Middle frontal gyrus (tissue), 1 donor: ENCODE measurements at regions not wholly inside any gene's neighbourhood (a gene's known extent, or its start where the extent isn't known, plus 50 kb on each side); places are given as distances from the start of the nearest gene placed in this dataset.
"Not testable (repeated sequence)": the region's sequence is repeated elsewhere in the genome, so short reads cannot be mapped to it uniquely, and the experiment has no call there.

Source experiments
- DNase-seq: peaks from one replicate; pipeline ENCODE4 v3.0.0-alpha.2; 2015; ENCODE audit warnings: low spot score; ENCODE audit errors: extremely low spot score

- DNase-seq, result no peak
Observed at GRCh38 chr7:25444991-25445390, 216.7 kb upstream of the NPVF start.

- DNase-seq, result no peak
Observed at GRCh38 chr7:25448301-25448700, 220.0 kb upstream of the NPVF start.

GRCh38 chr7:25454020-25454419 is 225.7 kb upstream of the NPVF start:
- DNase-seq, result no peak

- DNase-seq, result no peak
Observed at GRCh38 chr7:25454562-25455041, 226.3 kb upstream of the NPVF start.

- no peak for DNase-seq
Observed at GRCh38 chr7:25455683-25456251, 227.5 kb upstream of the NPVF start.

- no peak for DNase-seq
Observed at GRCh38 chr7:25456467-25457171, 228.3 kb upstream of the NPVF start.

- no peak for DNase-seq
Observed at GRCh38 chr7:25459057-25459456, 230.8 kb upstream of the NPVF start.

GRCh38 chr7:25460433-25460832 is 232.1 kb upstream of the NPVF start:
- DNase-seq, result no peak

- DNase-seq, result no peak
Observed at GRCh38 chr7:25469669-25470068, 241.4 kb upstream of the NPVF start.

- no peak for DNase-seq
Observed at GRCh38 chr7:25476863-25477499, 248.7 kb upstream of the NPVF start.

GRCh38 chr7:25478221-25478620 is 249.9 kb upstream of the NPVF start:
- DNase-seq, result not testable (repeated sequence)

GRCh38 chr7:25478925-25479324 is 250.6 kb upstream of the NPVF start:
- no peak for DNase-seq

- DNase-seq, result no peak
Observed at GRCh38 chr7:25481891-25482290, 253.6 kb upstream of the NPVF start.

GRCh38 chr7:25482631-25483030 is 254.3 kb upstream of the NPVF start:
- no peak for DNase-seq

- no peak for DNase-seq
Observed at GRCh38 chr7:25485026-25485425, 256.7 kb upstream of the NPVF start.

GRCh38 chr7:25486656-25487055 is 258.4 kb upstream of the NPVF start:
- DNase-seq, result no peak

GRCh38 chr7:25493805-25494366 is 265.6 kb upstream of the NPVF start:
- DNase-seq, result no peak

GRCh38 chr7:25494896-25495295 is 266.6 kb upstream of the NPVF start:
- DNase-seq, result no peak

- DNase-seq, result peak; percentile 27
Observed at GRCh38 chr7:25495342-25496250, 267.3 kb upstream of the NPVF start.

- DNase-seq, result no peak
Observed at GRCh38 chr7:25496476-25497368, 268.4 kb upstream of the NPVF start.
